ENCODE measurements at regions not wholly inside any gene's neighbourhood (a gene's known extent, or its start where the extent isn't known, plus 50 kb on each side); places are given as distances from the start of the nearest gene placed in this dataset.

- RAD21 ChIA-PET (ENCODE audit: low non-redundant PET in 1 of 2, low total read pairs in 2 of 2, uncharacterized antibody in 2 of 2, unreplicated experiment in 2 of 2), result no interaction called here
- intact Hi-C loops (cut with micrococcal nuclease), result no loop called here
These were observed 280.3 kb upstream of the SLITRK3 start for GRCh38 chr3:165476399-165477060.

More at GRCh38 chr3:165476399-165477060, 280.3 kb upstream of the SLITRK3 start:
- CTCF ChIA-PET, result no interaction called here
- Histone ChIP-seq H3K9me3 (ENCODE audit: control insufficient read depth in 1 of 2, insufficient read depth in 1 of 2, low read depth in 1 of 2, low read length in 2 of 2) (no peaks in the 10 kb centered on the region), H2AFZ (ENCODE audit: low read depth, low read length, poor library complexity, severe bottlenecking) (no peak overlapping the region), H3K4me2 (ENCODE audit: low read length) (no peak overlapping the region), H3K79me2 (ENCODE audit: insufficient read depth, low read length) (no peaks in the 10 kb centered on the region), H3K27me3 (ENCODE audit: insufficient read depth, low read length) (no peaks in the 10 kb centered on the region), H3K4me1 (ENCODE audit: control insufficient read depth in 1 of 2, insufficient read depth in 2 of 2, low read length in 2 of 2) (no peaks in the 10 kb centered on the region), H3K27ac (ENCODE audit: low read depth, low read length) (no peak overlapping the region), H3K4me3 (replicated peaks in 1 of 2; ENCODE audit: low read depth in 1 of 2, low read length in 2 of 2) (no peak overlapping the region), H3K36me3 (ENCODE audit: control insufficient read depth in 1 of 2, insufficient read depth in 2 of 2, low read length in 2 of 2) (no peaks in the 10 kb centered on the region), H3K9me2 (ENCODE audit: insufficient read depth) (no peaks in the 10 kb centered on the region), H3K9ac (ENCODE audit: low read length) (no peak overlapping the region), H4K20me1 (ENCODE audit: insufficient read depth) (no peaks in the 10 kb centered on the region)
- DNase-seq (ENCODE audit: low read depth, low spot score) (no peak), ATAC-seq (no peak)
- BruUV-seq (replicated peaks), result no TSS peak
- TF ChIP-seq JUND (IDR thresholded peaks at IDR 0.05), result no peak
- TF ChIP-seq TCF7L2 (IDR thresholded peaks at IDR 0.05; ENCODE audit: borderline replicate concordance, extremely low read depth, insufficient read depth, insufficient read length), result no peak
- TF ChIP-seq ELF1 (IDR thresholded peaks at IDR 0.05; ENCODE audit: borderline replicate concordance, low read depth), result no peak
- TF ChIP-seq SIN3A (IDR thresholded peaks at IDR 0.05; ENCODE audit: low read depth), result no peak
- TF ChIP-seq MAX (IDR thresholded peaks at IDR 0.05), result no peak
- TF ChIP-seq ATF3 (IDR thresholded peaks at IDR 0.05), result no peak
- TF ChIP-seq SP1 (IDR thresholded peaks at IDR 0.05; ENCODE audit: low read depth), result no peak
- no peak for TF ChIP-seq ZFX (IDR thresholded peaks at IDR 0.05)
- no peak for TF ChIP-seq ZBTB33 (IDR thresholded peaks at IDR 0.05; ENCODE audit: extremely low read depth, insufficient replicate concordance, low read length)
- TF ChIP-seq ZNF274 (IDR thresholded peaks at IDR 0.05; ENCODE audit: low read depth, low read length), result no peak
- POLR2A ChIA-PET, result no interaction called here
